K562 (cell line): ENCODE measurements at regions not wholly inside any gene's neighbourhood (a gene's known extent, or its start where the extent isn't known, plus 50 kb on each side); places are given as distances from the start of the nearest gene placed in this dataset.

Source experiments
- ATAC-seq: fragments of 200-7000 bp; cut with Tn5 transposase; 3 replicates; pipeline ENCODE4 v1.9.1; 2020; ENCODE audit warnings: moderate library complexity
- BruUV-seq: library from RNA; stranded (reverse); fragments of 400-500 nt; replicated peaks from 2 replicates; lab custom pipeline; 2021; lab: Mats Ljungman, UMichigan
- CTCF ChIA-PET: fragments of 300-600 bp; formaldehyde crosslinking; extraction: SDS; loops from one replicate; lab custom pipeline; 2021; ENCODE audit warnings: low intra/inter-chr PET ratio; lab: Yijun Ruan, JAX
- POLR2A ChIA-PET: fragments of 300-600, 350-650 bp; sonication (Branson Sonifier 250); formaldehyde crosslinking; extraction: SDS; loops from one replicate; lab custom pipeline; 2021; ENCODE audit warnings: antibody characterized with exemption, inconsistent platforms; lab: Yijun Ruan, JAX
- DNase-seq, 4 experiments: peaks; one replicate each; pipeline versions ENCODE4 v3.0.0 to v3.0.0-alpha.2; 2011 to 2018; ENCODE audit warnings: low spot score in 3 of 4, mixed read lengths in 3 of 4; ENCODE audit errors: extremely low read depth in 1 of 4
- FAIRE-seq: peaks from 2 replicates; lab custom pipeline; 2011; peaks lifted over from hg19 to GRCh38; lab: Jason Lieb, UNC
- H2AFZ ChIP-seq: 2 replicates; pipeline ENCODE4 v1.6.0; 2011; ENCODE audit warnings: low read depth, low read length, control low read depth, inconsistent platforms
- H3K27ac ChIP-seq: fragments of 200-600 bp; 3 replicates; pipeline ENCODE4 v1.8.0; 2011; ENCODE audit warnings: low read depth, mild to moderate bottlenecking, control low read depth, inconsistent platforms, low read length, moderate library complexity, mixed read lengths; ENCODE audit errors: extremely low read depth
- H3K27me3 ChIP-seq, 2 experiments: fragments of 300-600 bp in 1 of 2; 2 replicates in 1 of 2; 3 replicates in 1 of 2; pipeline versions ENCODE4 v1.6.0 to v1.8.0; 2011; ENCODE audit warnings: inconsistent platforms in 2 of 2, low read length in 2 of 2, mild to moderate bottlenecking in 1 of 2, mixed read lengths in 1 of 2, moderate library complexity in 1 of 2; ENCODE audit not compliant: control insufficient read depth in 2 of 2, insufficient read depth in 2 of 2
- H3K36me3 ChIP-seq: fragments of 300-600 bp; 3 replicates; pipeline ENCODE4 v1.8.0; 2011; ENCODE audit warnings: mild to moderate bottlenecking, low read length, inconsistent platforms; ENCODE audit not compliant: control insufficient read depth, insufficient read depth
- H3K4me1 ChIP-seq, 2 experiments: fragments of 200-600 bp in 1 of 2; replicated peaks in 1 of 2; 2 replicates in 1 of 2; 3 replicates in 1 of 2; pipeline versions ENCODE4 v1.5.1 to v1.8.0; 2011; ENCODE audit warnings: inconsistent platforms in 2 of 2, low read length in 2 of 2, mild to moderate bottlenecking in 1 of 2, mixed read lengths in 1 of 2, moderate library complexity in 1 of 2; ENCODE audit not compliant: control insufficient read depth in 2 of 2, insufficient read depth in 2 of 2
- H3K4me2 ChIP-seq: 2 replicates; pipeline ENCODE4 v1.6.1; 2011; ENCODE audit warnings: low read length, control low read depth, inconsistent platforms, mixed read lengths; ENCODE audit not compliant: insufficient read depth
- H3K4me3 ChIP-seq: fragments of 200-600 bp; sonication (generic), shearing (Covaris generic); 2 replicates; pipeline ENCODE4 v1.5.1; 2016; ENCODE audit warnings: control low read depth, inconsistent platforms
- H3K79me2 ChIP-seq: fragments of 200-600 bp; 3 replicates; pipeline ENCODE4 v1.8.0; 2011; ENCODE audit warnings: low read length, inconsistent platforms; ENCODE audit not compliant: control insufficient read depth, insufficient read depth
- H3K9ac ChIP-seq, 2 experiments: 2 replicates each; pipeline versions ENCODE4 v1.6.0 to v1.6.1; 2011; ENCODE audit warnings: low read depth in 2 of 2, low read length in 2 of 2, control low read depth in 1 of 2, inconsistent platforms in 1 of 2, mild to moderate bottlenecking in 1 of 2, mixed read lengths in 1 of 2; ENCODE audit not compliant: insufficient read depth in 1 of 2
- H3K9me1 ChIP-seq: one replicate; pipeline ENCODE4 v1.6.0; 2011; ENCODE audit warnings: inconsistent platforms, mild to moderate bottlenecking, low read length, moderate library complexity; ENCODE audit not compliant: control insufficient read depth, insufficient read depth
- H3K9me3 ChIP-seq: replicated peaks from 2 replicates; pipeline ENCODE4 v1.5.1; 2011; ENCODE audit warnings: low read depth, low read length, inconsistent platforms; ENCODE audit not compliant: control insufficient read depth, insufficient read depth
- H4K20me1 ChIP-seq: replicated peaks from 2 replicates; pipeline ENCODE4 v1.6.1; 2011; ENCODE audit warnings: low read length, inconsistent platforms, mixed read lengths; ENCODE audit not compliant: control insufficient read depth, insufficient read depth
- E2F4 ChIP-seq: sonication (generic); formaldehyde crosslinking; IDR thresholded peaks from 2 replicates; pipeline ENCODE4 v1.8.0; 2022; ENCODE audit warnings: mild to moderate bottlenecking, low read depth, missing genetic modification reagents
- GABPB2 ChIP-seq: fragments of 250-450 bp; sonication (Bioruptor Pico); conservative IDR thresholded peaks from 2 replicates; pipeline ENCODE4 v1.5.1; 2021; ENCODE audit warnings: mild to moderate bottlenecking
- HDGF ChIP-seq: fragments of 450-650 bp; IDR thresholded peaks from 2 replicates; pipeline ENCODE4 v1.6.1; 2016
- HEY1 ChIP-seq: fragments of 250-450 bp; sonication (Bioruptor Pico); IDR thresholded peaks from 2 replicates; pipeline ENCODE4 v1.5.0; 2020; ENCODE audit warnings: mild to moderate bottlenecking, moderate library complexity, borderline replicate concordance
- LARP7 ChIP-seq: fragments of 450-650 bp; IDR thresholded peaks from 2 replicates; pipeline ENCODE4 v1.6.1; 2016
- NFXL1 ChIP-seq: fragments of 450-650 bp; formaldehyde crosslinking; IDR thresholded peaks from 2 replicates; pipeline ENCODE4 v1.4.0; 2021; ENCODE audit warnings: mild to moderate bottlenecking
- PCBP1 ChIP-seq: fragments of 200-400 bp; formaldehyde crosslinking; IDR thresholded peaks from 2 replicates; pipeline ENCODE4 v1.6.1; 2018; ENCODE audit warnings: mild to moderate bottlenecking, low read depth, low read length; ENCODE audit not compliant: poor library complexity, severe bottlenecking
- SMAD2 ChIP-seq: fragments of 150-350 bp; IDR thresholded peaks from 2 replicates; pipeline ENCODE4 v1.6.1; 2014; ENCODE audit warnings: low read depth, mild to moderate bottlenecking, low read length
- SMAD3 ChIP-seq: fragments of 450-650 bp; formaldehyde crosslinking; conservative IDR thresholded peaks from 2 replicates; pipeline ENCODE4 v1.4.0; 2020; ENCODE audit warnings: mild to moderate bottlenecking
- SRSF9 ChIP-seq: fragments of 200-400 bp; formaldehyde crosslinking; IDR thresholded peaks from 2 replicates; pipeline ENCODE4 v1.6.1; 2017; ENCODE audit warnings: low read depth, low read length, borderline replicate concordance
- STAT5A ChIP-seq: IDR thresholded peaks from 2 replicates; pipeline ENCODE4 v1.6.1; 2012; ENCODE audit warnings: low read length, inconsistent platforms, borderline replicate concordance
- TEAD2 ChIP-seq: fragments of 450-650 bp; IDR thresholded peaks from 2 replicates; pipeline ENCODE4 v1.6.1; 2016; ENCODE audit warnings: missing genetic modification characterization, control low read depth, missing compliant biosample characterization
- ZBTB34 ChIP-seq: fragments of 250-450 bp; sonication (Bioruptor Pico); IDR thresholded peaks from 2 replicates; pipeline ENCODE4 v1.8.0; 2021; ENCODE audit warnings: mild to moderate bottlenecking, moderate library complexity
- ZC3H11A ChIP-seq: IDR thresholded peaks from 2 replicates; pipeline ENCODE4 v1.6.1; 2012; ENCODE audit warnings: low read depth, low read length, improper control_type of control experiment
- ZNF121 ChIP-seq: sonication (generic); formaldehyde crosslinking; conservative IDR thresholded peaks from 2 replicates; pipeline ENCODE4 v1.8.0; 2022; ENCODE audit warnings: missing genetic modification reagents
- ZNF436 ChIP-seq: fragments of 250-450, 450-650 bp; sonication (Bioruptor Pico); formaldehyde crosslinking; IDR thresholded peaks from 2 replicates; pipeline ENCODE4 v1.7.0; 2020; ENCODE audit warnings: mild to moderate bottlenecking
- WGBS: fragments of 100-300 bp; shearing (Covaris generic); methylation state at CpG from one replicate; pipeline ENCODE4 v1.1.6; 2016; ENCODE audit warnings: low coverage, mixed read lengths; ENCODE audit not compliant: insufficient coverage; ENCODE audit errors: missing lambda C conversion rate; 5-methylcytosine and 5-hydroxymethylcytosine counted together
- in situ Hi-C: fragments of 300-500 bp; cut with MboI; formaldehyde crosslinking; loops from 4 replicates; pipeline ENCODE4 v1.15.0; 2018; ENCODE audit warnings: inconsistent platforms, mixed read lengths
- intact Hi-C: fragments of 100-400 bp; cut with micrococcal nuclease; formaldehyde crosslinking; loops from 2 replicates; pipeline ENCODE4 v1.14.2; 2022
- TF ChIP-seq, protein P1 (sequence below): IDR thresholded peaks from 3 replicates; pipeline ENCODE4 v1.6.1; 2011; ENCODE audit warnings: borderline replicate concordance, mild to moderate bottlenecking; ENCODE audit not compliant: insufficient read length, insufficient read depth

DNA sequence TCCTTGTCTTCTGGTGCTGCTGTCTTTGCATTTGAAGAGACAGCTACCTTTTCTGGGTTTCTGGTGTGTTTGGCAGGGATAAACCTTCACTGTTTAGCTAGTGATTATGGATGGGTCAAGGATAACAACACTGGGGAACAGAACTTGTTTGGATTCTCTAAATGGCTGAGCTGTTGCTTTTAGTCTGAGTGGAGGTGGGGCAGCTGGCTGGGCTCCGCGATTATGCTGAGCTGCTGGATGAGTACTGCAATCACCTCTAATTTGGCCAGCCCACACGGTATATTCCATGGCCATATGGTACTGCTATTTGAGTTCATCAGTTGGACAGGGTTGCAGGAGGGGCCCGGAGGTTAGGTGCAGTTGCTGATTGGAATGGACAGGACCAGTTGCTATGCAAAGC is 361.6 kb upstream of the TFPI start:
- H3K36me3 ChIP-seq, result no peaks in the 10 kb centered on the region
- H3K4me3 ChIP-seq, result no peak overlapping the region
- no TSS peak for BruUV-seq
- H2AFZ ChIP-seq, result no peak overlapping the region
- POLR2A ChIA-PET, result no interaction called here
- in situ Hi-C loops, result no loop called here
- TF ChIP-seq NFXL1 (CRISPR knock-in tag) (no peak), SRSF9 (no peak), SMAD3 (CRISPR knock-in tag) (no peak), GABPB2 (CRISPR knock-in tag) (no peak), ZC3H11A (no peak), ZBTB34 (CRISPR knock-in tag) (no peak), HDGF (no peak), E2F4 (CRISPR knock-in tag) (no peak), PCBP1 (no peak), ZNF121 (no peak), LARP7 (no peak), HEY1 (CRISPR knock-in tag) (no peak), ZNF436 (no peak), SMAD2 (no peak), TEAD2 (tag) (no peak), STAT5A (no peak)
- TF ChIP-seq, protein P1, sequence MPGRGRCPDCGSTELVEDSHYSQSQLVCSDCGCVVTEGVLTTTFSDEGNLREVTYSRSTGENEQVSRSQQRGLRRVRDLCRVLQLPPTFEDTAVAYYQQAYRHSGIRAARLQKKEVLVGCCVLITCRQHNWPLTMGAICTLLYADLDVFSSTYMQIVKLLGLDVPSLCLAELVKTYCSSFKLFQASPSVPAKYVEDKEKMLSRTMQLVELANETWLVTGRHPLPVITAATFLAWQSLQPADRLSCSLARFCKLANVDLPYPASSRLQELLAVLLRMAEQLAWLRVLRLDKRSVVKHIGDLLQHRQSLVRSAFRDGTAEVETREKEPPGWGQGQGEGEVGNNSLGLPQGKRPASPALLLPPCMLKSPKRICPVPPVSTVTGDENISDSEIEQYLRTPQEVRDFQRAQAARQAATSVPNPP, result no peak
- TF ChIP-seq, all 486 proteins: peak for 0
- no peak for DNase-seq
- Histone ChIP-seq H3K9ac (no peak overlapping the region), H3K79me2 (no peaks in the 10 kb centered on the region), H3K9me3 (no peaks in the 10 kb centered on the region), H4K20me1 (no peaks in the 10 kb centered on the region), H3K4me1 (no peaks in the 10 kb centered on the region), H3K4me2 (no peak overlapping the region), H3K27ac (no peak overlapping the region), H3K27me3 (no peaks in the 10 kb centered on the region), H3K9me1 (no peaks in the 10 kb centered on the region)
- CTCF ChIA-PET, result no interaction called here
- ATAC-seq, result no peak
- FAIRE-seq, result no peak
- intact Hi-C loops, result no loop called here
- WGBS, result 0% methylated on average over 4 of the region's 4 CpGs
